ENCODE measurements at regions not wholly inside any gene's neighbourhood (a gene's known extent, or its start where the extent isn't known, plus 50 kb on each side); places are given as distances from the start of the nearest gene placed in this dataset.

GRCh38 chr13:112013665-112014064, 53.3 kb upstream of the SOX1 start:
- ATAC-seq: no peak
- Histone ChIP-seq H3K4me1 (no peaks in the 10 kb centered on the region), H3K27me3 (ENCODE audit: insufficient read depth in 3 of 3, low read length in 2 of 3) (peaks cover 0 to 2% (median 0%) of the 10 kb centered on the region in 3 donors), H3K36me3 (ENCODE audit: insufficient read depth in 1 of 2, low read depth in 1 of 2) (no peaks in the 10 kb centered on the region), H3K4me3 (no peak overlapping the region), H3K9me3 (no peaks in the 10 kb centered on the region), H3K27ac (no peak overlapping the region)
- intact Hi-C loops (cut with DNase I): no loop called here
- no peak for DNase-seq
- 82 to 92% (median 83%) methylated on average over 13 of the region's 13 CpGs for WGBS, 3 donors
- TF ChIP-seq CTCF (IDR thresholded peaks at IDR 0.05): no peak

- peaks cover 0 to 2% (median 0%) of the 10 kb centered on the region in 3 donors for H3K27me3 ChIP-seq (ENCODE audit: insufficient read depth in 3 of 3, low read length in 2 of 3)
- intact Hi-C loops (cut with DNase I): no loop called here
- 72 to 97% (median 78%) methylated on average over 26 to 30 of the region's 30 CpGs for WGBS, 3 donors
- no peaks in the 10 kb centered on the region for H3K36me3 ChIP-seq (ENCODE audit: insufficient read depth in 1 of 2, low read depth in 1 of 2)
- DNase-seq (no peak), ATAC-seq (no peak)
- H3K4me1 ChIP-seq: no peaks in the 10 kb centered on the region
- TF ChIP-seq CTCF (IDR thresholded peaks at IDR 0.05): no peak
- H3K9me3 ChIP-seq: no peaks in the 10 kb centered on the region
- no peak overlapping the region for H3K27ac ChIP-seq
- H3K4me3 ChIP-seq: no peak overlapping the region
Observed at GRCh38 chr13:112014857-112015256, 52.1 kb upstream of the SOX1 start.
